ENCODE measurements at regions not wholly inside any gene's neighbourhood (a gene's known extent, or its start where the extent isn't known, plus 50 kb on each side); places are given as distances from the start of the nearest gene placed in this dataset.

GRCh38 chr9:108687006-108687987 is 168.5 kb downstream of the ACTL7B start:
- POLR2A ChIA-PET = no interaction called here
- Histone ChIP-seq H2AFZ (ENCODE audit: low read depth, low read length, poor library complexity, severe bottlenecking) (no peak overlapping the region), H3K36me3 (ENCODE audit: control insufficient read depth in 1 of 2, insufficient read depth in 2 of 2, low read length in 2 of 2) (no peaks in the 10 kb centered on the region), H3K9me3 (ENCODE audit: control insufficient read depth in 1 of 2, insufficient read depth in 1 of 2, low read depth in 1 of 2, low read length in 2 of 2) (no peaks in the 10 kb centered on the region; a peak in 1 of 4 replicates), H3K4me3 (replicated peaks in 1 of 2; ENCODE audit: low read depth in 1 of 2, low read length in 2 of 2) (no peak overlapping the region), H3K4me1 (ENCODE audit: control insufficient read depth in 1 of 2, insufficient read depth in 2 of 2, low read length in 2 of 2) (peaks cover 3 to 14% of the 10 kb centered on the region in 2 experiments; a peak in 3 of 4 replicates), H3K79me2 (ENCODE audit: insufficient read depth, low read length) (no peaks in the 10 kb centered on the region), H3K4me2 (ENCODE audit: low read length) (no peak overlapping the region), H3K27ac (ENCODE audit: low read depth, low read length) (no peak overlapping the region), H4K20me1 (ENCODE audit: insufficient read depth) (no peaks in the 10 kb centered on the region), H3K9ac (ENCODE audit: low read length) (no peak overlapping the region), H3K27me3 (ENCODE audit: insufficient read depth, low read length) (no peaks in the 10 kb centered on the region), H3K9me2 (ENCODE audit: insufficient read depth) (no peaks in the 10 kb centered on the region)
- RAD21 ChIA-PET (ENCODE audit: low non-redundant PET in 1 of 2, low total read pairs in 2 of 2, uncharacterized antibody in 2 of 2, unreplicated experiment in 2 of 2) = no interaction called here
- no peak for DNase-seq (ENCODE audit: low read depth, low spot score)
- BruUV-seq (replicated peaks) = no TSS peak
- TF ChIP-seq SP1 (IDR thresholded peaks at IDR 0.05; ENCODE audit: low read depth) (no peak), EZH2 (IDR thresholded peaks at IDR 0.05) (no peak), ELF1 (IDR thresholded peaks at IDR 0.05; ENCODE audit: borderline replicate concordance, low read depth) (no peak)
- ATAC-seq = no peak
- intact Hi-C loops (cut with micrococcal nuclease) = no loop called here
- CTCF ChIA-PET = no interaction called here

DNA sequence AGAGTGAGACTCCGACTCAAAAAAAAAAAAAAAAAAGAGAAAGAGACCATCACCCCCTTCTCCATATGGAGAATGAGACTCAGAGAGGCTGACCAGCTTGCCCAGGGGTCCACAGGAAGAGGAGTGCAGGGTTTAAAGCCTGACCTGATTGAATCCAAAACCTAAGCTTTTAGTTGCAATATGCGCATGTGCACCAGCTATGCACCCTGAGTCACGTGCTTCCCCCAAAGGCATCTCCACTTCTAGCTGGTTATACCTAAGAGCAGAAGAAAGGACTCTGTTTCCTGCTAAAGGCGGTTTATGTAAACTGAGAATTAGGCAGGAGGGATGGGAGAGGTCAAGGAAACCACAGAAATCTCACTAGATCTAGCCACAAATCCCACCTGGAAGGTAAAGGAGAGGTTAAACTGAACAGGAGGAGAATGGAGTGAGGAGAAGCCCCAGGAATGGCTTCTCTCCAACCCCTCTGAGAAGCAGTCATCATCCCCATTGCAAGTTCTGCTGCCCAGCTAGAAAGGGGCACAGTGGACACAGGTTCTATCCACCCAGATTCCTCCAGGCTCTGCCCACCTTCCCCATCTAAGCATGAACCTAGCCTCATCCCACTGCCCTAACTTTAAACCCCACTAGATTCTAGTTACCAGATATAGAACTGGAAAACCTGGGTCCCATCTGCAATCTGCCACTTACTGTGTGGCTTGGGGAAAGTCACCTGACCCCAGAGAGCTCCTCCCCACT is 171.3 kb downstream of the ACTL7B start:
- H3K27ac ChIP-seq (ENCODE audit: low read depth, low read length) = no peak overlapping the region
- H2AFZ ChIP-seq (ENCODE audit: low read depth, low read length, poor library complexity, severe bottlenecking) = no peak overlapping the region
- ChIA-PET RAD21 (ENCODE audit: low non-redundant PET in 1 of 2, low total read pairs in 2 of 2, uncharacterized antibody in 2 of 2, unreplicated experiment in 2 of 2) (no interaction called here), CTCF (no interaction called here), POLR2A (no interaction called here)
- no peaks in the 10 kb centered on the region for H3K27me3 ChIP-seq (ENCODE audit: insufficient read depth, low read length)
- H3K9ac ChIP-seq (ENCODE audit: low read length) = no peak overlapping the region
- H4K20me1 ChIP-seq (ENCODE audit: insufficient read depth) = no peaks in the 10 kb centered on the region
- H3K4me3 ChIP-seq (replicated peaks in 1 of 2; ENCODE audit: low read depth in 1 of 2, low read length in 2 of 2) = no peak overlapping the region
- no peaks in the 10 kb centered on the region; a peak in 1 of 4 replicates for H3K9me3 ChIP-seq (ENCODE audit: control insufficient read depth in 1 of 2, insufficient read depth in 1 of 2, low read depth in 1 of 2, low read length in 2 of 2)
- H3K36me3 ChIP-seq (ENCODE audit: control insufficient read depth in 1 of 2, insufficient read depth in 2 of 2, low read length in 2 of 2) = no peaks in the 10 kb centered on the region
- H3K79me2 ChIP-seq (ENCODE audit: insufficient read depth, low read length) = no peaks in the 10 kb centered on the region
- intact Hi-C loops (cut with micrococcal nuclease) = no loop called here
- ATAC-seq (no peak), DNase-seq (ENCODE audit: low read depth, low spot score) (no peak)
- no TSS peak for BruUV-seq (replicated peaks)
- no peaks in the 10 kb centered on the region for H3K4me1 ChIP-seq (ENCODE audit: control insufficient read depth in 1 of 2, insufficient read depth in 2 of 2, low read length in 2 of 2)
- H3K4me2 ChIP-seq (ENCODE audit: low read length) = no peak overlapping the region
- H3K9me2 ChIP-seq (ENCODE audit: insufficient read depth) = no peaks in the 10 kb centered on the region
- TF ChIP-seq EGR1 (IDR thresholded peaks at IDR 0.05; ENCODE audit: low read depth) (no peak), ZNF274 (IDR thresholded peaks at IDR 0.05; ENCODE audit: low read depth, low read length) (no peak), JUND (IDR thresholded peaks at IDR 0.05) (no peak), MAX (IDR thresholded peaks at IDR 0.05) (no peak), SP1 (IDR thresholded peaks at IDR 0.05; ENCODE audit: low read depth) (no peak), ZFX (IDR thresholded peaks at IDR 0.05) (no peak), EZH2phosphoT487 (IDR thresholded peaks at IDR 0.05; ENCODE audit: borderline replicate concordance) (no peak), SRF (IDR thresholded peaks at IDR 0.05; ENCODE audit: low read depth) (no peak), CEBPB (IDR thresholded peaks at IDR 0.05; ENCODE audit: low read depth) (no peak), FOSL1 (IDR thresholded peaks at IDR 0.05; ENCODE audit: low read depth) (no peak)
- TF ChIP-seq, protein P1, sequence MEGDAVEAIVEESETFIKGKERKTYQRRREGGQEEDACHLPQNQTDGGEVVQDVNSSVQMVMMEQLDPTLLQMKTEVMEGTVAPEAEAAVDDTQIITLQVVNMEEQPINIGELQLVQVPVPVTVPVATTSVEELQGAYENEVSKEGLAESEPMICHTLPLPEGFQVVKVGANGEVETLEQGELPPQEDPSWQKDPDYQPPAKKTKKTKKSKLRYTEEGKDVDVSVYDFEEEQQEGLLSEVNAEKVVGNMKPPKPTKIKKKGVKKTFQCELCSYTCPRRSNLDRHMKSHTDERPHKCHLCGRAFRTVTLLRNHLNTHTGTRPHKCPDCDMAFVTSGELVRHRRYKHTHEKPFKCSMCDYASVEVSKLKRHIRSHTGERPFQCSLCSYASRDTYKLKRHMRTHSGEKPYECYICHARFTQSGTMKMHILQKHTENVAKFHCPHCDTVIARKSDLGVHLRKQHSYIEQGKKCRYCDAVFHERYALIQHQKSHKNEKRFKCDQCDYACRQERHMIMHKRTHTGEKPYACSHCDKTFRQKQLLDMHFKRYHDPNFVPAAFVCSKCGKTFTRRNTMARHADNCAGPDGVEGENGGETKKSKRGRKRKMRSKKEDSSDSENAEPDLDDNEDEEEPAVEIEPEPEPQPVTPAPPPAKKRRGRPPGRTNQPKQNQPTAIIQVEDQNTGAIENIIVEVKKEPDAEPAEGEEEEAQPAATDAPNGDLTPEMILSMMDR (IDR thresholded peaks at IDR 0.05 in 2 of 3, conservative IDR thresholded peaks at IDR 0.05 in 1 of 3; ENCODE audit: borderline replicate concordance in 1 of 3, insufficient read depth in 1 of 3, low read depth in 2 of 3, low read length in 2 of 3) = no peak
- TF ChIP-seq, protein P2, sequence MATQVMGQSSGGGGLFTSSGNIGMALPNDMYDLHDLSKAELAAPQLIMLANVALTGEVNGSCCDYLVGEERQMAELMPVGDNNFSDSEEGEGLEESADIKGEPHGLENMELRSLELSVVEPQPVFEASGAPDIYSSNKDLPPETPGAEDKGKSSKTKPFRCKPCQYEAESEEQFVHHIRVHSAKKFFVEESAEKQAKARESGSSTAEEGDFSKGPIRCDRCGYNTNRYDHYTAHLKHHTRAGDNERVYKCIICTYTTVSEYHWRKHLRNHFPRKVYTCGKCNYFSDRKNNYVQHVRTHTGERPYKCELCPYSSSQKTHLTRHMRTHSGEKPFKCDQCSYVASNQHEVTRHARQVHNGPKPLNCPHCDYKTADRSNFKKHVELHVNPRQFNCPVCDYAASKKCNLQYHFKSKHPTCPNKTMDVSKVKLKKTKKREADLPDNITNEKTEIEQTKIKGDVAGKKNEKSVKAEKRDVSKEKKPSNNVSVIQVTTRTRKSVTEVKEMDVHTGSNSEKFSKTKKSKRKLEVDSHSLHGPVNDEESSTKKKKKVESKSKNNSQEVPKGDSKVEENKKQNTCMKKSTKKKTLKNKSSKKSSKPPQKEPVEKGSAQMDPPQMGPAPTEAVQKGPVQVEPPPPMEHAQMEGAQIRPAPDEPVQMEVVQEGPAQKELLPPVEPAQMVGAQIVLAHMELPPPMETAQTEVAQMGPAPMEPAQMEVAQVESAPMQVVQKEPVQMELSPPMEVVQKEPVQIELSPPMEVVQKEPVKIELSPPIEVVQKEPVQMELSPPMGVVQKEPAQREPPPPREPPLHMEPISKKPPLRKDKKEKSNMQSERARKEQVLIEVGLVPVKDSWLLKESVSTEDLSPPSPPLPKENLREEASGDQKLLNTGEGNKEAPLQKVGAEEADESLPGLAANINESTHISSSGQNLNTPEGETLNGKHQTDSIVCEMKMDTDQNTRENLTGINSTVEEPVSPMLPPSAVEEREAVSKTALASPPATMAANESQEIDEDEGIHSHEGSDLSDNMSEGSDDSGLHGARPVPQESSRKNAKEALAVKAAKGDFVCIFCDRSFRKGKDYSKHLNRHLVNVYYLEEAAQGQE (IDR thresholded peaks at IDR 0.05; ENCODE audit: low read depth) = no peak

Data from HCT116 (cell line).